HEK293 (cell line): ENCODE measurements at regions not wholly inside any gene's neighbourhood (a gene's known extent, or its start where the extent isn't known, plus 50 kb on each side); places are given as distances from the start of the nearest gene placed in this dataset.

Source experiments
- CTCF ChIA-PET: fragments of 350-600 bp; formaldehyde crosslinking; extraction: SDS; loops from one replicate; lab custom pipeline; 2021; ENCODE audit warnings: antibody characterized with exemption; lab: Yijun Ruan, JAX
- POLR2A ChIA-PET: fragments of 300-600 bp; formaldehyde crosslinking; extraction: SDS; loops from one replicate; lab custom pipeline; 2020; ENCODE audit warnings: antibody characterized with exemption, inconsistent platforms; lab: Yijun Ruan, JAX
- H3K27ac ChIP-seq: fragments of 200-500 bp; sonication (Bioruptor generic); 2 replicates; pipeline ENCODE4 v1.5.1; 2014; ENCODE audit warnings: low read depth, low read length, control low read depth, inconsistent platforms; ENCODE audit errors: extremely low read depth
- H3K36me3 ChIP-seq, 2 experiments: fragments of 200-500 bp in 1 of 2; sonication (Bioruptor generic) in 1 of 2; 1 replicate in 1 of 2; 2 replicates in 1 of 2; pipeline ENCODE4 v1.5.1; 2014 to 2017; ENCODE audit warnings: inconsistent platforms in 2 of 2, low read length in 2 of 2; ENCODE audit not compliant: control insufficient read depth in 2 of 2, insufficient read depth in 1 of 2
- H3K4me1 ChIP-seq: fragments of 200-500 bp; sonication (Bioruptor generic); 2 replicates; pipeline ENCODE4 v1.5.1; 2014; ENCODE audit warnings: mild to moderate bottlenecking, low read length, inconsistent platforms; ENCODE audit not compliant: control insufficient read depth, insufficient read depth
- H3K4me3 ChIP-seq: 2 replicates; pipeline ENCODE4 v1.5.1; 2011; ENCODE audit warnings: low read depth, mild to moderate bottlenecking, control low read depth, low read length, moderate library complexity
- H3K9me3 ChIP-seq: fragments of 200-500 bp; sonication (Bioruptor generic); 2 replicates; pipeline ENCODE4 v1.5.1; 2014; ENCODE audit warnings: low read depth, low read length, inconsistent platforms; ENCODE audit not compliant: control insufficient read depth, insufficient read depth
- ATF2 ChIP-seq: fragments of 450-650 bp; formaldehyde crosslinking; IDR thresholded peaks from 2 replicates; pipeline ENCODE4 v1.5.1; 2016; ENCODE audit warnings: missing biosample characterization, missing genetic modification characterization, low read depth
- BCL11A ChIP-seq: fragments of 450-650 bp; formaldehyde crosslinking; IDR thresholded peaks from 2 replicates; pipeline ENCODE4 v1.5.1; 2016; ENCODE audit warnings: low read depth, missing biosample characterization, missing genetic modification characterization
- GLIS1 ChIP-seq: fragments of 450-650 bp; formaldehyde crosslinking; IDR thresholded peaks from 2 replicates; pipeline ENCODE4 v1.5.1; 2016; ENCODE audit warnings: missing biosample characterization, missing genetic modification characterization
- KLF8 ChIP-seq: fragments of 450-650 bp; formaldehyde crosslinking; IDR thresholded peaks from 2 replicates; pipeline ENCODE4 v1.5.1; 2016; ENCODE audit warnings: missing biosample characterization, missing genetic modification characterization
- RBAK ChIP-seq: fragments of 450-650 bp; formaldehyde crosslinking; IDR thresholded peaks from 2 replicates; pipeline ENCODE4 v1.5.1; 2016; ENCODE audit warnings: missing biosample characterization, missing genetic modification characterization
- TRIM28 ChIP-seq: IDR thresholded peaks from 2 replicates; pipeline ENCODE4 v1.6.1; 2011; ENCODE audit warnings: low read length, control low read depth, borderline replicate concordance
- ZBTB11 ChIP-seq: fragments of 450-650 bp; formaldehyde crosslinking; conservative IDR thresholded peaks from 2 replicates; pipeline ENCODE4 v1.5.1; 2016; ENCODE audit warnings: low read depth, missing biosample characterization, missing genetic modification characterization
- ZBTB17 ChIP-seq: fragments of 450-650 bp; formaldehyde crosslinking; IDR thresholded peaks from 2 replicates; pipeline ENCODE4 v1.5.1; 2016; ENCODE audit warnings: missing biosample characterization, missing genetic modification characterization
- ZBTB8A ChIP-seq: fragments of 450-650 bp; formaldehyde crosslinking; IDR thresholded peaks from 2 replicates; pipeline ENCODE4 v1.5.1; 2016; ENCODE audit warnings: missing biosample characterization, missing genetic modification characterization
- ZEB2 ChIP-seq: fragments of 450-650 bp; formaldehyde crosslinking; IDR thresholded peaks from 2 replicates; pipeline ENCODE4 v1.5.1; 2016; ENCODE audit warnings: missing biosample characterization, missing genetic modification characterization
- ZNF121 ChIP-seq: fragments of 450-650 bp; formaldehyde crosslinking; IDR thresholded peaks from 2 replicates; pipeline ENCODE4 v1.5.1; 2016; ENCODE audit warnings: missing biosample characterization, missing genetic modification characterization
- ZNF140 ChIP-seq: fragments of 450-650 bp; formaldehyde crosslinking; IDR thresholded peaks from 2 replicates; pipeline ENCODE4 v1.5.1; 2016; ENCODE audit warnings: missing biosample characterization, missing genetic modification characterization
- ZNF146 ChIP-seq: fragments of 450-650 bp; formaldehyde crosslinking; IDR thresholded peaks from 2 replicates; pipeline ENCODE4 v1.5.1; 2016; ENCODE audit warnings: missing biosample characterization, missing genetic modification characterization
- ZNF155 ChIP-seq: fragments of 450-650 bp; formaldehyde crosslinking; IDR thresholded peaks from 2 replicates; pipeline ENCODE4 v1.5.1; 2016; ENCODE audit warnings: missing biosample characterization, missing genetic modification characterization
- ZNF23 ChIP-seq: fragments of 450-650 bp; formaldehyde crosslinking; IDR thresholded peaks from 2 replicates; pipeline ENCODE4 v1.5.1; 2016; ENCODE audit warnings: missing biosample characterization, missing genetic modification characterization, borderline replicate concordance
- ZNF292 ChIP-seq: fragments of 450-650 bp; formaldehyde crosslinking; IDR thresholded peaks from 2 replicates; pipeline ENCODE4 v1.5.1; 2016; ENCODE audit warnings: low read depth, missing biosample characterization, missing genetic modification characterization, borderline replicate concordance
- ZNF394 ChIP-seq: fragments of 450-650 bp; formaldehyde crosslinking; IDR thresholded peaks from 2 replicates; pipeline ENCODE4 v1.5.1; 2016; ENCODE audit warnings: missing biosample characterization, missing genetic modification characterization, mild to moderate bottlenecking, moderate library complexity, borderline replicate concordance
- ZNF48 ChIP-seq: fragments of 450-650 bp; formaldehyde crosslinking; IDR thresholded peaks from 2 replicates; pipeline ENCODE4 v1.5.1; 2016; ENCODE audit warnings: missing biosample characterization, missing genetic modification characterization
- ZNF514 ChIP-seq: fragments of 450-650 bp; formaldehyde crosslinking; IDR thresholded peaks from 2 replicates; pipeline ENCODE4 v1.5.1; 2016; ENCODE audit warnings: missing biosample characterization, missing genetic modification characterization
- ZNF521 ChIP-seq: fragments of 450-650 bp; formaldehyde crosslinking; IDR thresholded peaks from 2 replicates; pipeline ENCODE4 v1.5.1; 2017; ENCODE audit warnings: missing biosample characterization, mild to moderate bottlenecking, missing genetic modification characterization
- ZNF549 ChIP-seq: fragments of 450-650 bp; IDR thresholded peaks from 2 replicates; pipeline ENCODE4 v1.5.1; 2018; ENCODE audit warnings: missing biosample characterization, missing genetic modification characterization, mild to moderate bottlenecking, inconsistent platforms, moderate library complexity
- ZNF560 ChIP-seq: fragments of 450-650 bp; formaldehyde crosslinking; IDR thresholded peaks from 2 replicates; pipeline ENCODE4 v1.5.1; 2017; ENCODE audit warnings: missing biosample characterization, missing genetic modification characterization, borderline replicate concordance
- ZNF571 ChIP-seq: fragments of 450-650 bp; formaldehyde crosslinking; IDR thresholded peaks from 2 replicates; pipeline ENCODE4 v1.5.0; 2017; ENCODE audit warnings: missing biosample characterization, missing genetic modification characterization
- ZNF610 ChIP-seq: fragments of 450-650 bp; formaldehyde crosslinking; IDR thresholded peaks from 2 replicates; pipeline ENCODE4 v1.5.1; 2016; ENCODE audit warnings: missing biosample characterization, missing genetic modification characterization, borderline replicate concordance
- ZNF623 ChIP-seq: fragments of 450-650 bp; formaldehyde crosslinking; IDR thresholded peaks from 2 replicates; pipeline ENCODE4 v1.5.1; 2016; ENCODE audit warnings: missing biosample characterization, missing genetic modification characterization
- ZNF664 ChIP-seq: fragments of 450-650 bp; formaldehyde crosslinking; IDR thresholded peaks from 2 replicates; pipeline ENCODE4 v1.5.1; 2016; ENCODE audit warnings: missing biosample characterization, missing genetic modification characterization
- ZNF747 ChIP-seq: fragments of 450-650 bp; formaldehyde crosslinking; IDR thresholded peaks from 2 replicates; pipeline ENCODE4 v1.5.1; 2016; ENCODE audit warnings: missing biosample characterization, missing genetic modification characterization
- ZNF830 ChIP-seq: fragments of 450-650 bp; IDR thresholded peaks from 2 replicates; pipeline ENCODE4 v1.5.0; 2018; ENCODE audit warnings: missing biosample characterization, missing genetic modification characterization, low read depth, mild to moderate bottlenecking, moderate library complexity
- ZNF843 ChIP-seq: fragments of 450-650 bp; formaldehyde crosslinking; IDR thresholded peaks from 2 replicates; pipeline ENCODE4 v1.5.1; 2016; ENCODE audit warnings: missing biosample characterization, missing genetic modification characterization
- ZXDB ChIP-seq: fragments of 450-650 bp; formaldehyde crosslinking; IDR thresholded peaks from 2 replicates; pipeline ENCODE4 v1.5.1; 2016; ENCODE audit warnings: missing biosample characterization, missing genetic modification characterization
- TF ChIP-seq, protein P1 (sequence below): fragments of 450-650 bp; formaldehyde crosslinking; conservative IDR thresholded peaks from 2 replicates; pipeline ENCODE4 v1.5.1; 2016; ENCODE audit warnings: low read depth, missing biosample characterization, missing genetic modification characterization

DNA sequence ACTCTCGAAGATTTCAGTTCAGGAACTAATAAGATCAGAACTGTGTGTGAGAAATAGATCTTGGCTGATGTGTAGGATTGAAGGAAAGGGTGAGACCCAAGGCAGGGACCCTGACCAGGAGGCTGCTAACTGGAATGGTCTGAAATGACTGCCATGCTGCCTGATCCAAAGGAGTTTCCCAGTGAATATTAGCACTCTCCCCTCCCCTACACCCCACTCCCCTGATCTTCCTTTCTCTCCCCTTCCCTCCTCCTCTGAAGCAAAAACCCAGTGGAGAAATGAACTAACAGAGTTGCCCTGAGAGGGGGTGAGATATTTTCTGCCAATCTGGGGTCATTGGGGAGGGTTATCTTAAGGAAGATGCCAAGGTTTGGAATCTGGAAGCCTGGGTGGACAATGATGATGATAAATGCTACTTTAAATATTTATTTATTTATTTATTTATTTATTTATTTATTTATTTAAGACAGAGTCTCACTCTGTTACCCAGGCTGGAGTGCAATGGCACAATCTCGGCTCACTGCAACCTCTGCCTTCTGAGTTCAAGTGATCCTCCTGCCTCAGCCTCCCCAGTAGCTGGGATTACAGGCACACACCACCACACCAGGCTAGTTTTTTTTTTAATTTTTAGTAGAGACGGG, 371.0 kb upstream of the CHD6 start:
- H3K4me1 ChIP-seq: no peaks in the 10 kb centered on the region
- CTCF ChIA-PET: no interaction called here
- H3K27ac ChIP-seq: no peak overlapping the region
- TF ChIP-seq ZBTB8A (tag by site-specific recombination): 0 out of 2 replicates have a peak, but pooled peaks have one; percentile 20
- no peak for TF ChIP-seq ZNF843 (tag by site-specific recombination)
- TF ChIP-seq ZNF623 (tag by site-specific recombination): peak; percentile 27; the same call in 1 of the 2 replicates
- TF ChIP-seq ZNF521 (tag by site-specific recombination): no peak
- peak; percentile 64; the same call in 1 of the 2 replicates for TF ChIP-seq ZNF394 (tag by site-specific recombination)
- no peak for TF ChIP-seq ZEB2 (tag by site-specific recombination)
- TF ChIP-seq ZNF549 (tag by site-specific recombination): no peak
- TF ChIP-seq ZNF48 (tag by site-specific recombination): no peak
- TF ChIP-seq ZNF121 (tag by site-specific recombination): no peak
- no peak for TF ChIP-seq ATF2 (tag by site-specific recombination)
- no peak for TF ChIP-seq ZNF514 (tag by site-specific recombination)
- no peak for TF ChIP-seq ZNF664
- TF ChIP-seq ZNF830 (tag by site-specific recombination): no peak
- TF ChIP-seq TRIM28: no peak
- no peak for TF ChIP-seq ZNF146
- no peak for TF ChIP-seq ZNF571 (tag by site-specific recombination)
- peak; percentile 7; the same call in 1 of the 2 replicates for TF ChIP-seq ZNF140 (tag by site-specific recombination)
- TF ChIP-seq ZBTB17 (tag by site-specific recombination): no peak
- TF ChIP-seq BCL11A (tag by site-specific recombination): no peak
- TF ChIP-seq ZXDB (tag by site-specific recombination): no peak
- TF ChIP-seq ZNF747 (tag by site-specific recombination): no peak
- TF ChIP-seq ZNF560: no peak
- no peak for TF ChIP-seq KLF8 (tag by site-specific recombination)
- no peak for TF ChIP-seq ZNF23 (tag by site-specific recombination)
- no peak for TF ChIP-seq ZNF292 (tag by site-specific recombination)
- TF ChIP-seq, protein P1, sequence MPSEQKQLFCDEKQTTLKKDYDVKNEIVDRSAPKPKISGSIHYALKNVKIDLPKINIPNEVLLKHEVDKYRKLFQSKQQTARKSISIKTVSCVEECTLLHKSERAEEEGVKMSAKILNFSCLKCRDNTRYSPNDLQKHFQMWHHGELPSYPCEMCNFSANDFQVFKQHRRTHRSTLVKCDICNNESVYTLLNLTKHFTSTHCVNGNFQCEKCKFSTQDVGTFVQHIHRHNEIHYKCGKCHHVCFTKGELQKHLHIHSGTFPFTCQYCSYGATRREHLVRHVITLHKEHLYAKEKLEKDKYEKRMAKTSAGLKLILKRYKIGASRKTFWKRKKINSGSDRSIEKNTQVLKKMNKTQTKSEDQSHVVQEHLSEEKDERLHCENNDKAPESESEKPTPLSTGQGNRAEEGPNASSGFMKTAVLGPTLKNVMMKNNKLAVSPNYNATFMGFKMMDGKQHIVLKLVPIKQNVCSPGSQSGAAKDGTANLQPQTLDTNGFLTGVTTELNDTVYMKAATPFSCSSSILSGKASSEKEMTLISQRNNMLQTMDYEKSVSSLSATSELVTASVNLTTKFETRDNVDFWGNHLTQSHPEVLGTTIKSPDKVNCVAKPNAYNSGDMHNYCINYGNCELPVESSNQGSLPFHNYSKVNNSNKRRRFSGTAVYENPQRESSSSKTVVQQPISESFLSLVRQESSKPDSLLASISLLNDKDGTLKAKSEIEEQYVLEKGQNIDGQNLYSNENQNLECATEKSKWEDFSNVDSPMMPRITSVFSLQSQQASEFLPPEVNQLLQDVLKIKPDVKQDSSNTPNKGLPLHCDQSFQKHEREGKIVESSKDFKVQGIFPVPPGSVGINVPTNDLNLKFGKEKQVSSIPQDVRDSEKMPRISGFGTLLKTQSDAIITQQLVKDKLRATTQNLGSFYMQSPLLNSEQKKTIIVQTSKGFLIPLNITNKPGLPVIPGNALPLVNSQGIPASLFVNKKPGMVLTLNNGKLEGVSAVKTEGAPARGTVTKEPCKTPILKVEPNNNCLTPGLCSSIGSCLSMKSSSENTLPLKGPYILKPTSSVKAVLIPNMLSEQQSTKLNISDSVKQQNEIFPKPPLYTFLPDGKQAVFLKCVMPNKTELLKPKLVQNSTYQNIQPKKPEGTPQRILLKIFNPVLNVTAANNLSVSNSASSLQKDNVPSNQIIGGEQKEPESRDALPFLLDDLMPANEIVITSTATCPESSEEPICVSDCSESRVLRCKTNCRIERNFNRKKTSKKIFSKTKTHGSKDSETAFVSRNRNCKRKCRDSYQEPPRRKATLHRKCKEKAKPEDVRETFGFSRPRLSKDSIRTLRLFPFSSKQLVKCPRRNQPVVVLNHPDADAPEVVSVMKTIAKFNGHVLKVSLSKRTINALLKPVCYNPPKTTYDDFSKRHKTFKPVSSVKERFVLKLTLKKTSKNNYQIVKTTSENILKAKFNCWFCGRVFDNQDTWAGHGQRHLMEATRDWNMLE: peak; percentile 66
- no peak for TF ChIP-seq ZNF610 (tag by site-specific recombination)
- no peak for TF ChIP-seq ZNF155 (tag by site-specific recombination)
- no peak for TF ChIP-seq RBAK (tag by site-specific recombination)
- no peak for TF ChIP-seq GLIS1 (tag by site-specific recombination)
- peak; percentile 44; the same call in 1 of the 2 replicates for TF ChIP-seq ZBTB11 (tag by site-specific recombination)

More for the DNA sequence above, 371.0 kb upstream of the CHD6 start:
- Histone ChIP-seq H3K4me3 (no peak overlapping the region), H3K9me3 (no peaks in the 10 kb centered on the region), H3K36me3 (no peaks in the 10 kb centered on the region)
- POLR2A ChIA-PET: no interaction called here
